ENCODE measurements at regions not wholly inside any gene's neighbourhood (a gene's known extent, or its start where the extent isn't known, plus 50 kb on each side); places are given as distances from the start of the nearest gene placed in this dataset.

DNA sequence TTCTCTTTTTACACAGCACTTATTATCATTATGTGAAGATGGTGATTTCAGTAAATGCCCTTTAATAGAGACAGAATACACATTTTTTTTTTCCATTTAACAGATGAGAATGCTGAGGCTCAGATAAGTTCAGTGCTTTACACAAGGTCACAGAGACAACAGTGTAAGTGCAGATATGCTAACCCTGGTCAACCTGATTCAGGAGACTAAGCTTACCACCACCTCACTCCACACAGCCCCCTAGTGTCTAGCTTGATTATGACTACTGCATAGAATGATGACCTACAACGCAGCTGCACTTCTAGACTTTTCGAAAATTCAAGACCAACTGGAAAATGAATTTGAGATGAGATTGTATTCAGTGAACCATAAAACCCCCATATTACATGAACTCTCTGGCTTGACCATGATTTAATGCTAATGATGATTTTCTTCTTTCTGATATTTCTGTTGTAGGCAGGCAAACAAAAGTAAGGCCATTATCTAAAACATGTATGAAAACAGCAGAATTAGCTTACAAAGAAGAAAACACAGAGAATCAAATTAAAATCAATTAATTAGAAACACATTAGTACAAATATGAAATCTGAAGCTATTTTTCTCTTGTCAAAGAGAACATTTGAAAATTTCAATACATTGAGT, 212.1 kb upstream of the PHACTR1 start:
- TF ChIP-seq POLR2A (IDR thresholded peaks at IDR 0.05) (no peak), POLR2AphosphoS5 (IDR thresholded peaks at IDR 0.05) (no peak)
- TF ChIP-seq, protein P1, sequence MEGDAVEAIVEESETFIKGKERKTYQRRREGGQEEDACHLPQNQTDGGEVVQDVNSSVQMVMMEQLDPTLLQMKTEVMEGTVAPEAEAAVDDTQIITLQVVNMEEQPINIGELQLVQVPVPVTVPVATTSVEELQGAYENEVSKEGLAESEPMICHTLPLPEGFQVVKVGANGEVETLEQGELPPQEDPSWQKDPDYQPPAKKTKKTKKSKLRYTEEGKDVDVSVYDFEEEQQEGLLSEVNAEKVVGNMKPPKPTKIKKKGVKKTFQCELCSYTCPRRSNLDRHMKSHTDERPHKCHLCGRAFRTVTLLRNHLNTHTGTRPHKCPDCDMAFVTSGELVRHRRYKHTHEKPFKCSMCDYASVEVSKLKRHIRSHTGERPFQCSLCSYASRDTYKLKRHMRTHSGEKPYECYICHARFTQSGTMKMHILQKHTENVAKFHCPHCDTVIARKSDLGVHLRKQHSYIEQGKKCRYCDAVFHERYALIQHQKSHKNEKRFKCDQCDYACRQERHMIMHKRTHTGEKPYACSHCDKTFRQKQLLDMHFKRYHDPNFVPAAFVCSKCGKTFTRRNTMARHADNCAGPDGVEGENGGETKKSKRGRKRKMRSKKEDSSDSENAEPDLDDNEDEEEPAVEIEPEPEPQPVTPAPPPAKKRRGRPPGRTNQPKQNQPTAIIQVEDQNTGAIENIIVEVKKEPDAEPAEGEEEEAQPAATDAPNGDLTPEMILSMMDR (IDR thresholded peaks at IDR 0.05), result peak in 1 of 2 donors; percentile 9

Data from suprapubic skin (tissue), 4 donors.